ENCODE measurements at regions not wholly inside any gene's neighbourhood (a gene's known extent, or its start where the extent isn't known, plus 50 kb on each side); places are given as distances from the start of the nearest gene placed in this dataset.

DNA sequence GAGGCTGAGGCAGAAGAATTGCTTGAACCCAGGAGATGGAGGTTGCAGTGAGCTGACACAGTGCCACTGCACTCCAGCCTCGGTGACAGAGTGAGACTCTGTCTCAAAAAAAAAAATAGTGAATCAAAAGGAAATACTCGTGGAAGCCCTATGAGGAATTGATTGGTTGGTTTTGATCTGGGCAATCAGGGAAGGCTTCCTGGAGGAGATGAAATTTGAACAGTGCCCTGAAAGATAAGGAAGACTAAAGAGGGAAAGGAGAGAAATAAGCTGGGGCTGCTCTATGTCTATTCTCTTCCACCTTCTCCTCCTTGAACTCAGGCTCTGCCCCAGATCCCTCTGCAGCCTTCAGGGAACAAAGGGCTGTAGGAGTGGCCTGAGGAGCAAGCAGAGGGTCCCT, 54.1 kb downstream of the IRF2BPL start:
- no peak for DNase-seq

DNA sequence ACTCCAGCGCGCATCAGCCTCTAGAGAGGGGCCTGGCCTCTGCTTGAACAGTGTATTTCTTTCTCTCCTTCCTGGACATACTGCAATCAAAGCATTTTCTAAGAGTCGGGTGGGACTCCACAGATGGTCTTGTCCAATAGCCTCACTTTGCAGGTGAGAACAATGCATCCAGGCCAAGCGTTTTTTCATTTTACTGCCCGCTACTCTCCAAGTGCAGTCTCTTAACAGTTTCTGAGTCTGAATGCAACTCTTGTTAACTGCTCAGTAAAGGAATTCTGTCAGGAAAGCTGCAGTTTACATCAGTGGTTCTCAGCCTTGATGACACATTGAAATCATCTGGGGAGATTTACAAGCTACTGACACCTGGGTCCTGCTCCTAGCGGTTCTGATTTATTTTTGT, 57.0 kb downstream of the IRF2BPL start:
- no peak for DNase-seq

GRCh38 chr14:76968621-76969063, 59.9 kb downstream of the IRF2BPL start:
- DNase-seq = no peak

GRCh38 chr14:76967788-76968187, 60.7 kb downstream of the IRF2BPL start:
- DNase-seq = no peak

DNA sequence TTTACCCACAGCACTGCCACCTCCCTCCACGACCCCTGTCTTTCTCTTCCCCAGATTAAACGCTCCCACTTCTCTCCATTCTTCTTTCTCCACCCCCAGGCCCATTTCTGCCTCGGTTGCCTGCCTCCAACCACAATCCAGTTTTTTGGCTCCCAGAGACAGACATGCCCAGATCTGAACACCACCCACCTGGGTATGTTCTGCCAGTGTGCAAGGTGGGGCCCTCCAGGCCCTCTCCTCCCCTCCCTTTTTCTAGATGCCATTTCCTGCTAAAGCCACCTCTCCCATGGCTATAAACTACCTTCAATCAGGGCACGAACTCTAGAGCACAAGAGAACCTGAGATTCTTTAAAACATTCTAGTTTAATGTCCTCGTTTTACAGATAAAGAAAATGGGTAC, 63.3 kb downstream of the IRF2BPL start:
- DNase-seq = no peak

GRCh38 chr14:76964695-76965094, 63.8 kb downstream of the IRF2BPL start:
- no peak for DNase-seq

GRCh38 chr14:76963372-76963771, 65.1 kb downstream of the IRF2BPL start:
- no peak for DNase-seq

GRCh38 chr14:76962303-76962660, 66.2 kb downstream of the IRF2BPL start:
- no peak for DNase-seq

GRCh38 chr14:76961631-76962302, 66.7 kb downstream of the IRF2BPL start:
- peak; percentile 55 for DNase-seq

DNA sequence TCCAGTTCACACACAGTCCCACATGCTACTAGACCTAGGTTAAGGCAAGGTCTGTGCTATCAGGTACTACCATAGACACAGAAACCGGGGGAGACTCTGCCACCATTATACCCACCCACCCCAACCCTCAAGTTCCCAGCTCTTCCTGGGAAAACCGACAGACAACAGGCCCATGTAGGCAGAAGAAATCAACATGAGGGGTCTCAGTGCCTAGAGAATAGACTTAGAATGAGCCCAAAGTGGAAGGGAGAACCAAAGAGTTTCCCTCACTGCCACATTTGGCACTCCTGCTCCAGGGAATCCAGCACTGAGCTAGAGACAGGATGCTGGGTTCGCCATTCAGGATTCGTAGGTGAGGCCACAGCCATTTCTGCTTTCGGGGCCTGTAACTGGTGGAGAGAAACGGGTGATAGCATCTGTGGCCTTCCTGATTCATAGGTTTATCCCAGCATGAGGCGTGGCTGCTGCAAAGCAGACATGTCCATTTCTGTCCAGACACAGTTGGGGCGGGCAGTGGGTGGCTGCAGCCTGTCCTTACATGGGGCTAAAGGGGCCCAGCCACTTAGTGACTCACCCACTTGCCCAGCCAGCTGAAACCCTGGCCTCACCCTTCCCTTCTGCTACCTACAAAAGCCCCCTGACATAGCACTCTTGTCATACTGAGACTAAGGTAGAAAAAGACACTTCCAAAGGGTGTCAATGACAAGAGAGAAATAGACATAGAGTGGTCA, 69.4 kb downstream of the IRF2BPL start:
- no peak for DNase-seq

GRCh38 chr14:76958020-76958979, 70.2 kb downstream of the IRF2BPL start:
- no peak for DNase-seq

- no peak for DNase-seq
These were observed 71.2 kb downstream of the IRF2BPL start for GRCh38 chr14:76957224-76957891.

GRCh38 chr14:76956316-76957090, 72.0 kb downstream of the IRF2BPL start:
- peak; percentile 90 for DNase-seq

DNA sequence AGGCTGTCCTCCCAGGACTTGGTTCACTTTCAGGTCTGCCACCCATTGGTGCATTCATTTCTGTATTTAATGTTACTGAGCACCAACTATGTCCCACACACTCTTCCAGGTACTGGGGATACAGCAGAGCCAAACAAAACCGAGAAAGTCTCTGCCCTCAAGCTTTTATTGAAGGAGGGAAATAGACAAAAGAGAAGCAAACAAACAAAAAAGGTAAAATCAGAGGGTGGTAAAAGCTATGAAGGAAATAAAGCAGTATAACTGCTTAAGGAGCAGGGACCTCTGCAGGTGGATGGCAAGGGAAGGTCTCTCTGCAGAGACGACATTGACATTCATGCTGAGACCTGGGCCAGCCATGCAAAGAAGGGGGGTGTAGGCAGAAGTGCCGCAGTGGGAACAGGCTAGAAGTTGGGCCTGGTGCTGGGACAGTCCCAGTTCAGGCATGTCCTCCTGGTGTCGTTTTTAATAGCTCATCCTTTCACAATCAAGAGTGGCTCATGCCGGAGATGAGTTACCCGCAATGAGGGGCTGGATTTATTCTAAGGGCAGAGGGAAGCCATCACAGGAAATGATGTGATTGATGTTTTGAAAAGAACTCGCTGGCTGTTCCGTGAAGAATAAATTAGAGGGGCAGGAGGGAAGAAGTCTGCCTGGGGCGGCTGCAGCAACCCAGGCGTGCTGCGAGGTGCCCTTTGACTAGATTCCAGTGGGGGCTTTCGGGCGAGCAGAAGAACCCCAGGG, 72.8 kb downstream of the IRF2BPL start:
- DNase-seq = peak; percentile 90

DNA sequence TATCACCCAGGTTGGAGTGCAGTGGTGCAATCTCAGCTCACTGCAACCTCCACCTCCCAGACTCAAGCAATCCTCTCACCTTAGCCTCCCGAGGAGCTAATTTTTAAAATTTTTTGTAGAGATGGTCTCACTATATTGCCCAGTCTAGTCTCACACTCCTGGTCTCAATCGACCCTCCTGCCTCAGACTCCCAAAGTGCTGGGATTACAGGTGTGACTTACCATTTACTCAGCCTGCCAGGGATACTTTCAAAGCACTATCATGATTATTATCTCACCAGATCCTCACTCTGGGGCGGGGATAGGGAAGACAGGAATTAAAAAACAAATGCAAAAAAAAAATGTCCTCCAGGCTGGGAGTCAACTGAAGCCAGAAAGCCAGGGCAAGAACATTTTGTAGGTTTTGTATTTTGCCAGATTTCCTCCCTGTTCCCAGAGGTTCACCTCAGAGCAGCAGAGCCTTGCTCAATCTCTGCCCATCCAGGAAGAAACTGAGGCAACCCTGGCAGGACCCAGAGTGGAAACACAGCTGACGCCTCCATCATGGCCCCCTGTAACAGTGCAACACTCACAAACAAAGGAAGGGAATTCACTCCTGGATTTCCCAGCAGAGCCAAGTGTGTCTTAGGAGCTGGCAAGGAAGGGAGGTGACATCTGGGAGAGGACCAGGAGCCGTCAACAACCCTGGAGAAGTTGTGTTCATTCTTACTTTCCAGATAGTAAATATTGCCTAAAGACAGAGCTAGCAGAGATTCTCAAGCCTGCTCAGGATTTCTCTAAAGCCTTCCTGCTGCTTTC, 73.9 kb downstream of the IRF2BPL start:
- DNase-seq = no peak

- no peak for DNase-seq
These were observed 75.1 kb downstream of the IRF2BPL start for GRCh38 chr14:76953311-76953945.

- no peak for DNase-seq
These were observed 77.3 kb downstream of the IRF2BPL start for GRCh38 chr14:76951166-76951565.

DNA sequence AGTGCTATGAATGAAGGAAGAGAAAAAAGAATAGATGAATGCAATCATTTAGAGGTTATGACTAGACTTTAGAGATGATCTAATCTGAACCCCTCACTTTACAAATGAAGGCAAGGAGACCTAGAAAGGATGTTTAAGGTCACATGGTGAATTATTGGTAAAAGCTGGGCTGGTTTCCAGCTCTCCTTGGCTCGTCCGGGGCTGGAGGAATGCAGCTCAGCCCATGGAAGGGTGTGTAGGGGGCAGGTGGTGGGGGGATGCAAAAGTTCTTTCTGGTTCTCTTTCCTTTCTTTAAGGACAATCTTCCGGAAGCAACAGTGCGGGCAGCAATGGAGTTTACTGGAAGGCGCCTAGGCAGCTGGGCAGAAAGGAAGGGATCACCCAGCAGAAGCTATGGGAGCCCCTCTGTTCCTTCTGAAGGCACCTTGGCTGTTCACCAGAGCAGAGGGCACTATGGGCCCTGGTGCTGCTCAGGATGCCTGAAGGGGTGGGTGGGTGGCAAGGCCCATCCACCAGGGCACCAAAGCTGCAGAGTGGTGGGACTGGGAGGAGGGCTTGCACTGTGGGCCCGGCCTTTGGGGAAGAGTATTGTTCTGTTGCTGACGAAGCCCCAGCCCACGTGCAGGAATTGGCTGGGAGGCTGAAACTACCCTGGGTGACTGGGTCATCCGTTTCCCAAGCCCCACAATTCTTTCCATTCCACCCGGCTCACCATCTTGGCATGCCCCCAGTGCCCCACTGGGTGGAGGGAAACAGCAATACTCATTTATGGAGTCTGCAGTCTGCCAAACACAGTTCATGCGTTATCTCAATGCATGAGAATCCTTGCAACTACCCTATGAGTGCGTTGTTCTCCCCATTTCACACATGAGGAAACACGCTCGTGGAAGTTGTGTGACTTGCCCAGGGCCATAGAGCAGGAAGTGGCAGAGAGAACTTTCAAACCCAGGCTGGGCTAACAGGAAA, 78.2 kb downstream of the IRF2BPL start:
- no peak for DNase-seq

- DNase-seq = no peak
These were observed 79.5 kb downstream of the IRF2BPL start for GRCh38 chr14:76948976-76949375.
